NOMO-1 treated with dmso at 0.1 percent for 144 hours (cell line): ENCODE measurements at regions not wholly inside any gene's neighbourhood (a gene's known extent, or its start where the extent isn't known, plus 50 kb on each side); places are given as distances from the start of the nearest gene placed in this dataset.
"Not testable (repeated sequence)": the region's sequence is repeated elsewhere in the genome, so short reads cannot be mapped to it uniquely, and the experiment has no call there.

Experiments
- DNase-seq: peaks from one replicate; lab custom pipeline; 2025; ENCODE audit not compliant: unreplicated experiment; lab: John Stamatoyannopoulos, UW

- no peak for DNase-seq
Observed at GRCh38 chr9:124124729-124125650, 113.4 kb downstream of the LHX2 start.

GRCh38 chr9:124125651-124125977, 114.0 kb downstream of the LHX2 start:
- DNase-seq: no peak

- DNase-seq: peak; percentile 31
Observed at GRCh38 chr9:124126648-124127646, 115.4 kb downstream of the LHX2 start.

- DNase-seq: no peak
Observed at GRCh38 chr9:124128568-124129166, 117.1 kb downstream of the LHX2 start.

- no peak for DNase-seq
Observed at GRCh38 chr9:124130277-124131075, 118.9 kb downstream of the LHX2 start.

- DNase-seq: not testable (repeated sequence)
Observed at GRCh38 chr9:124131518-124131917, 120.0 kb downstream of the LHX2 start.

GRCh38 chr9:124132671-124133147, 121.1 kb downstream of the LHX2 start:
- DNase-seq: no peak

- DNase-seq: peak; percentile 60
Observed at GRCh38 chr9:124133727-124134126, 122.2 kb downstream of the LHX2 start.

- DNase-seq: no peak
Observed at GRCh38 chr9:124134526-124134925, 123.0 kb downstream of the LHX2 start.

GRCh38 chr9:124135813-124136365, 121.9 kb upstream of the NEK6 start:
- no peak for DNase-seq

- DNase-seq: no peak
Observed at GRCh38 chr9:124137009-124137943, 120.5 kb upstream of the NEK6 start.

- DNase-seq: no peak
Observed at GRCh38 chr9:124137944-124138335, 119.8 kb upstream of the NEK6 start.

GRCh38 chr9:124139001-124139400, 118.7 kb upstream of the NEK6 start:
- DNase-seq: no peak

GRCh38 chr9:124140941-124141568, 116.7 kb upstream of the NEK6 start:
- DNase-seq: no peak

- not testable (repeated sequence) for DNase-seq
Observed at GRCh38 chr9:124144561-124145123, 113.1 kb upstream of the NEK6 start.

GRCh38 chr9:124146031-124146561, 111.7 kb upstream of the NEK6 start:
- DNase-seq: no peak

- no peak for DNase-seq
Observed at GRCh38 chr9:124149992-124150391, 107.8 kb upstream of the NEK6 start.

- DNase-seq: no peak
Observed at GRCh38 chr9:124163760-124164255, 93.9 kb upstream of the NEK6 start.
